Kasumi-1 (cell line): ENCODE measurements at regions not wholly inside any gene's neighbourhood (a gene's known extent, or its start where the extent isn't known, plus 50 kb on each side); places are given as distances from the start of the nearest gene placed in this dataset.
"Not testable (repeated sequence)": the region's sequence is repeated elsewhere in the genome, so short reads cannot be mapped to it uniquely, and the experiment has no call there.

Experiments used
- DNase-seq, 2 experiments: peaks; one replicate each; lab custom pipeline; 2025; lab: John Stamatoyannopoulos, UW

DNA sequence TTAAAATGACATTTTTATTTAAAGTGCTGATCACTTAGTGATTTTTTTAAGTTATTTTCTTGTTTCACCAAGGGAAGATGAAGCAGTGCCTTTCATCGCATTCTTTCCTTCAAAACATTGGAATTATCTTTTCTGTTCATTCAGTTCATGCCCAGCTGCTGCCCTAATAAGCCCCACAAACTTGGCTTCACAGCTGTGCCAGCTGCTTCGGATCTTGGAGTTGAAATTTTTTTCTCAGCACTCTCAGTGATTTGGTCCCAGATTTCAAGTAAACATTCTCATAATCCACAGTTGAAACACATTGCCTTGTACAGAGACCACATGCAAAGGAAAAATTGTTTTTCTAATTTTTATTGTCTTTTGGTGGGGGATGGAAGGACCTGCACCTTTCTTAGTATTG, 353.3 kb upstream of the LRP1B start:
- no peak for DNase-seq

DNA sequence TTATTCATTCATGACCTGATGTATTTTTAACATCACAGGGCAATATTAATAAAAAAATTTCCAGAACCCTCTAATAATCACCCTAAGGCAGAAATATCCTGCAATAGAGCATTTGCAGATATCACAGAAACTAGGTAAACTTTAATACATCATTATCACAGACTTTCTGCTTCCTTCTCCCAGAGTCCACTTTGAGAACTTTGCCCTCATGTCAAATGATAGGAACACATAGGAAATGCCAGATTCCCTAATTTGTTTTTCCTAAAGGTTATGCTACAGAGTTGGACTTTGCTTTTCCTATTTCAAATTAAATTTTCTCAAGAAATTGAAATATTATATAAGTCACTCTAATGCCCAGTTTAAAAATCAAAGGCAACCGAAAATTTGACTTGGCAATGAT, 352.8 kb upstream of the LRP1B start:
- no peak for DNase-seq

DNA sequence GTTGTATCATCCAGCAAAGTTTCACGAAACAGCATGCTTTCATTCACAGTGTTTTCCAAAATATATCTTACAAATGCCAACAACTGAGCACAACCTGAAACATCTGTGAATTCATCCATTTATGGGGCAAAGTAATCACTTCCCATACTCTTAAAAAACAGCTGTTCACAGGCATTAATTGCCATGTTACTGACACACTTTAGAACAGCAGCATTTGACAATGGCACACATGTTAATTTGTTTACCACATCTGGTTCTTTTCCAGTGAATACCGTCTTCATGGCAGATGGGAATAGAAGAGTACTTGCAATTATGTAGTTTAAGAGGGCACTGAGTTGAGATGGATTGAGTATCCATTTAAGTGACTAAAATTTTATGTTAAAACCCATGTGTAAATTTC, 347.4 kb upstream of the LRP1B start:
- no peak for DNase-seq

DNA sequence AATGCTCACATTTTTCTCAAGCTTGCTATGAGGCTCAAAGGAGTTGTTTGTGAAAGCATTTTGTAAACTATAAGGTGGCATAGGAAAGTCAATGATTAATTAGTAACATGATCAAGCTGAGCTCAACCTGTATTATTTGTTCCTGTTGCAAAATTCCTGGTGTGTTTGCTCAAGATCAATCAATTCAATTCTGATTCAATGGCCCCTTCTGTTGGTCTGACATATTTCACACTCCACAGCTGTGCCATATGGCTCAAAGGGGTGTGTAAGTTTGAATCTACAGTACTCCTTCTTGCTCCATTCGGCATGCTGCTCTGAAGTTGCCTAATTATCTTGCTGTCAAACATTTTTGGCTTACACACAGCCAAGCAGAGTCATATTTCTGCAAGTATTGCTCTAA, 341.6 kb upstream of the LRP1B start:
- DNase-seq: no peak

DNA sequence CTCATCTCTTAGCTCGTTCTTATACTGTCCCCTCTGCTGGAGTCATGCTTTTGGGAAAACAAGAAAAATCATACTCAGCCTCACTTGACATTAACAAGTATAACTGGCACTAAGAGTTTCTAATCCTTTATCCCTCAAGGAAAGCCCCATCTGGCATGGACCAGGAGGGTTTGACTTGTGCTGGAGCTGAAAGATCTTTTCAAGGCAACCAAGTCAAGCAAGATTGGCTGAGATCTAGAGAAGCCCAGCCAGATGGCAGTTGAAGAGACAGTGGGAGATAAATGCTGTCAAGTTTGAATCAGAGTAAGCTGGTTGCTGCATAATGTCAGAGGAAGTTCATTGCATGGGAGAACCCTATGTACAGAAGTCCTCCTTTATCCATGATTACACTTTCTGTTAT, 336.5 kb upstream of the LRP1B start:
- no peak for DNase-seq

DNA sequence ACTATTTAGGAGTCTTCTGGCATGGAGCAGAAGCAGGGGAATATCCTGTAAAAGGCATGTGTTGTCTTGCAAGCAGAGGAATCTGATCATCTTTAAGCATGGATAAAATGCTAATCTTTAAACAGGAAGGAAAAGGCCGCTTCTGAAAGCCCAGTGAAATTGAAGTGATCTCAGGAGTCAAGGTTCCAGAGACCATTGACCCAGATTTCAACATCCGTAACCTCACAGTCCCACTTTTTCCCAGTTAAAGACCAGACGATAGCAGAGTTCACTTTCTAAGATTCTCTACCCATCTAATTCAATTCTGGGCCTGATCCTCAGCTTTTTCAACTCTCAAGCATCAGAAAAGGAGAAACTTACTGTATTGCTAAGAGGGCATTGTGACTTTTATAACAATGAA, 332.2 kb upstream of the LRP1B start:
- DNase-seq: no peak

DNA sequence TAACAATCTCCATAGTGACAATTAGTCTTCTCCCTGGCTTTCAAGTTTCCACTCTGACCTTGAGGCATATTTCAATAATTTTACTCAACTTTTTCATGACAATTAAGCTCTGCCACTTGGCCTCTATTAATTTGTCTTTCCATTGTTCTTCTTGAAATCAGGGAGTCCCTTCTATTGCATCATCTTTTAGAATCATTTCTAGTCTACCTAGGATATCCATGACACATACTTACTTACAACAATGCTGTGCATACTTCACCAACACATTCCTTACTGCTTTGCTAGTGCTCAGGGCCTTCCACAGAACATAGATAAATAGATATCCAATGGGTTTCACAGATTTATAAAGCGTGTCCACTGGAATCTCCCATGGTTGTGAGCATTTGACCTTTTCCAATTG, 331.5 kb upstream of the LRP1B start:
- no peak for DNase-seq

DNA sequence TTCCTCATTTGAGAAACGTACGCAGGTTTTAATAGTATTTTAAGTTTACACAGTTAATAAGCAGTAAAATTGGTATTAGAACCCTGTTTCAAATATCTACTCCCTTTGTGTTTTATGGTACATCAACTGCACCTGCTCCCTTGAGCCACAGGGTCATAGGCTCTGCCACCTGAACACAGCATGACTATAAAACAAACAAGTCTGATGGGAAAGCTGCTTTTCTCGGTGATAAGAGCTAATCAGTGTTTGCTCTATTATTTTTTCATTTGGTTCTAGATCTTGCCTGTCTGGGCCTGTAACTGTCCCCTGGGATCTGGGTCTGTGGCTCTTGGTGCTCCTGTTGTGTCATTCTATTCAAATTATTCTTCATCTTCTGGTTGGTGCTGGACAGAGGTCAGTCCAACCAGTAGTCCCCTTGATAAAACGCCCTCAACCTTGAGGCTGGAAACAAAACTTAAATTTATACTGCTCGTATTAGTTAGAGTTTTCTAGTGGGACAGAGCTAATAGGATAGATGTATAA, 314.8 kb upstream of the LRP1B start:
- DNase-seq: no peak

DNA sequence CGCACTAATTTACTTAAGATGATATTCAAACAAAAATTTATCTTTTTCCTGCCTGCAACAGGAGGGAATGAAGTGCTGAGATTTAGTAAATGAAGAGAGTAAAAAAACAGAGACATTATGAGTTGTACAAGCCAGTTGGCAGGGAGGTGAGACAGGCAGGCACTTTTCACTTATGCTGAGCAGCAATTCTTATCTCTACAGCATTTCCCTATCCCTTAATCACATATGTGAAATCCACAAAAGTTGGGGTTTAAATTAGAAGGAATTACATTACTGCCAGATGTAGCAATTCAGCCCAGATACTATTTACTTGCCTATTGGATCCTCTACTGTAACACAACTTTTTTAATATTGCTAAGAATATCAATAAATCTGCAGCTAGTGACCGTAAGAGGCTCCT, 314.2 kb upstream of the LRP1B start:
- no peak for DNase-seq

DNA sequence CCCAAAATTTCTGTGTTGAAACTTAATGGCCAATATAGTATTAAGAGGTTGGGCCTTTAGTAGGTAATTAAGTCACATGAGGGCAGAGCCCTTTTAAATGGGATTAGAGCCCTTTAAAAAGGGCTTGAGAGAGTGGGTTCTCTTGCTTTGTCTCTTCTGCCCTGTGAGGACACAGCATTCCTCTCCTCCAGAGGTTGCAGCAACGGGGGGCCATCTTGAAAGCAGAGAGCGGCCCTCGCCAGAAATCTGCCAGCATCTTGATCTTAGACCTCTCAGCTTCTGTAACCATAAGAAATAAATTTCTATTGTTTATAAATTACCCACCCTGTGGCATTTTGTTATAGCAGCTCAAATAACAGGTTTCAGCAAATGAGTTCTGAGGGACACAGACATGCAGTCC, 305.0 kb upstream of the LRP1B start:
- DNase-seq: no peak

DNA sequence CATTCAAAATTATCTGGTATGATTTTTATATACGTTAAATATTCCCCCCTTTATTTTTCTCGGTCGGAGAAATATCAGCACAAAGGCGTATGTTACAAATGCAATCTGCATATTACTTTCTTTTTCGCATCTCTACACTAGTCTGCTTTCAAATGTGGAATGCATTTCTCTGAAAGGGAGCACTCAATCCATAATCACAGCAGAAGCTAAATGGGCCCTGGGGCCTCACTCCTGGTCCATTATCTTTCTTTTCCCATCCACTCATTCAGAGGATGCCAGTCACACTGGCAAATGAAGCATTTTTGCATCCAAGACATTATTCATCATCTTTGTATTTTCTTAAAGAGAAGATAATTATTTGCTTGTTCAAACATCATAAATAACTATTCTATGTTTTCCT, 295.2 kb upstream of the LRP1B start:
- DNase-seq: no peak

DNA sequence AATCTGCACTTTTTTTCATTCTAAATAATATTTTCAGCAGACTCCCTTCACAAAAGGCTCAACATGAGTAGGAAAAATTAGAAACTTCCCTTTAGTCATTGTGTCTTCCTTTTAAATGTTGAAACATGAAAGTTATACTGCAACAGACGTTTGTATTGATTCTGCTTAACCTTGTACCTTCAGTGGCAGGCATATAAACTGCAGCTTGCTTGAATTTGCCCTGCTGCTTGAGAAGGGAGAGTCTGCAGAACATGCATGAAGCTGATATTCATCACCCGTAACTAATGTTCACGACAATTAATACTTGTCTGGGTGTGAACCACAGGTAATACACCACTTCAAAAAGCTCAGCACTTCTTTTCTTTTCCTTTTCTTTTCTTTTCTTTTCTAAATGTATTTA, 294.7 kb upstream of the LRP1B start:
- no peak for DNase-seq

DNA sequence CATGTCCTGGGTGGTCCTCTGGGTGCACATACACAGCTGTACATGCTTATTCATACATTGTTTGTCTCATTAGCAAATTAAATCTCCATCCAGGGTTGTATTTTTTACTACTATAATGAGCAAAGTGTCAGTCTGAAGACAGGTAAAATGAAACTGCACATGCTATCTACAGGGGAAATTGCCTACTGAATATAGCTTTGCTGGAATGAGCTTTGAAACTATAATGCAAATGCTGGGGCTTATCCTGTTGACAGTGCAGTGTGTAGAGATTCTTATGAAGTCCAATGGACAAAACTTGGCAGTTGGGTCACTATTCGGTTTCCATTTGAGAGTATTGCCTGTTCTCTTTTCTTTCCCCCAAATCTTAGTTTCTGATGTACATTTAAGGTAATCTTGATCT, 292.8 kb upstream of the LRP1B start:
- no peak for DNase-seq

DNA sequence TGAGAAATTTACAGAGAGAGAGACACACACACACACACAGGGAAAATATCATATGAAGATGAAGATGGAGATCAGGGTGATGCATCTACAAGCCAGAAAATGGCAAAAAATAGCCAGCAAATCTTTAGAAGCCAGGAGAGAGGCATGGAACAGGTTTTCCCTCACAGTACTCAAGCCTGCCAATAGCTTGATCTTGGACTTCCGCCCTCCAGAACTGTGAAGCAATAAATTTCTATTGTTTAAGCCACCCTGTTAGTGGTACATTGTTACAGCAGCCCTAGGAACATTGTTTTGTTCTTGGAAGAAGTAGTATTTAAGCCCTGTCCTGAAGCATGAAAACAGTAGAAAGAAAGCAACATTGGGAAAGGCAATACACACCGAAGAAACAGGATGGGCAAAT, 292.0 kb upstream of the LRP1B start:
- no peak for DNase-seq

DNA sequence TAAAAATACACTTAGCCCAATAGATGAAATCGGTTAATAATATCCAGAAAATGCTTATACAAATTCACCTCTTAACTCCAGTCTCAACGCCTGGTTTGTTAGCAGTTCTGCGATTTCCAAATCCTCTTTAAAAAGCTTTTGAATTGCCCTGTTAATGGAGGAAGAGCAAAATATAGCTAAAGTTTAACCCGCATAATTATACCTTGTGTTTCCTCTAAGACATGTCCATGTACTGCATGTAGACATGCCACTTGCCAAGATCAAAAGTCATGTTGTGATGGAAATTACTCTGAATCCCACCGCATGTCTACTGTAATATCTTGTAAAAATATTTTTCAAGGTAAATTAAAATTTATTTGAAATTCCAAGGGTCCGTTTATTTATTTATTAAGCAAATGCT, 291.2 kb upstream of the LRP1B start:
- DNase-seq: no peak

DNA sequence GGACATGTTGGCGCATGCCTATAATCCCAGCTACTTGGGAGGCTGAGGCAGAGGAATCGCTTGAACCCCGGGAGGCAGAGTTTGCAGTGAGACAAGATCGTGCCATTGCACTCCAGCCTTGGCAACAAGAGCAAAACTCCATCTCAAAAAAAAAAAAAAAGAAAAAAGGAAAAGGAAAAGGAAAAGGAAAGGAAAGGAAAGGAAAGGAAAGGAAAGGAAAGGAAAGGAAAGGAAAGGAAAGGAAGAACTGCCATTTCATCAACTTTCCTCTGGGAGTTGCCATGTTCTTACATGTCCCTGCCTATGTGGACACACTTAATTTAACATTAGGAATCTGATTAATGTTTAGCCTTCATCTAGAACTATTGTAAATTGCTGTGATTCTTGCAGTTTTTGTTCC, 287.9 kb upstream of the LRP1B start:
- DNase-seq: not testable (repeated sequence)

DNA sequence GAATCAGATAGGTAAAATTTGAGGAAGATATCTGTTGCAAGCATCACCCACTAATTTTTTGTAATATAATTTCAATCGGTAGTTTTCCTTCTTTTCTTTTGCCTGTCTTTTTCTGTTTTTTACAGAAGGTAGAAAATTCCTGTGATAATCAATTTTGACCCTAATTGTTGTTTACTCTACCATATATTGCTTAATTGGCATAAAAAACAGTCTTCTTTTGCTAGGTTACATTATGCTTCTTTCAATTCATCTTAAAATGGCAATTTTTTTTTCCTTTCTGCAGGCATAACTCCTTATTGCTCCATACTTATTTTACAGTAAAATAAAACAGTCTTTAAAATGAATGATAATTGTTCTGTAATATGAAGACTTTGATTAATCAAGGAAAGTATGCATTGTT, 286.2 kb upstream of the LRP1B start:
- no peak for DNase-seq

DNA sequence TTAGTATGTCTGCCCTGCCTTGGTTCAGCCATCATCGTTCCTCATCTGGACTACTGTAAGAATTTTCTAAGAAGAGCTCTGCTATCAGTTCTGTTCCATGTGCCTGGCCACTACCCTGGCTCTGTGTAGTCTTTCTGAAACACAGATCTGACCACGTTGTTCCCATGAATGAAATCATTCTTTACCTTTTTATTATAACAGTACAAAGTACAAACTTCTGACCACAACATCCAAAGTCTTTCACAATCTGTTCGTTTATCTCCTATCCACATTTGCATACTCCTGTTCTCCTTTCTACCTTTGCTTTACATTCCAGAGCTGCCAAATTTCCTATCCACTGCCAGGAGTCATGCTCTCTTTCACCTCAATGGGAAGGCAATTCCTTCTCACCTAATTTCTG, 284.6 kb upstream of the LRP1B start:
- DNase-seq: no peak

DNA sequence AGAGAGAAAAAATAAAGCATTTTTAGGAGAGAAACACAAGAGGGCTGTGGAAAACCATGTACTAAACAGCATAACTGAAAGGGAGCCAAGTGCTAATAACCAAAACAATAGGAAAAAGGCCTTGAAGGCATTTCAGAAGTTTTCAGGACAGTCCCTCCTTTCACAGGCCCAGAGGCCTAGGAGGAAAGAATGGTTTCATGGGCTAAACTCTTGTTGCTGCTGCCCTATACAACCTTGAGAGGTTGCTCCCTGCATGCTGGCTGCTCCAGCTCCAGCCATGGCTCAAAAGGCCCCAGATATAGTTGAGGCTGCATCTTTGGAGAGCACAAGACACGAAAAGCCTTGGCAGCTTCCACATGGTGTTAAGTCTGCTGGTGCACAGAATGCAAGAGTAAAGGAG, 267.4 kb upstream of the LRP1B start:
- no peak for DNase-seq

DNA sequence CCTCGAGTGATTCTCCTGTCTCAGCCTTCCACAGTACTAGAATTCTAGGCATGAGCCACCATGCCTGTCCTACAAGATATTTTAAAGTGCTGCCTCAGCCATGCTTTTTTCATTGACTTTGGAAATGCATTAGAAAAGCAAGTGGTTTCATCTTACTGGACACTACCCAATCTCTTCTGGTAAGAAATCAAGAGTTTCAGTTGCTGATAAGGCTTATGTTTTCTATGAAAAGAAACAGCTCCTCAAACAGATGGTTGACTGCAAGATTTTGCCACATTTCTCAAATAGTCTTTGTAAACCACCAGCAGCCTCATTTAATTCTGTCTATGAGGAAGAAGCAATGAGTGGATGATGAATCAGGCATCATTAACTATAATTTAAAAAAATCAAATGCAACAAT, 264.5 kb upstream of the LRP1B start:
- no peak for DNase-seq

DNA sequence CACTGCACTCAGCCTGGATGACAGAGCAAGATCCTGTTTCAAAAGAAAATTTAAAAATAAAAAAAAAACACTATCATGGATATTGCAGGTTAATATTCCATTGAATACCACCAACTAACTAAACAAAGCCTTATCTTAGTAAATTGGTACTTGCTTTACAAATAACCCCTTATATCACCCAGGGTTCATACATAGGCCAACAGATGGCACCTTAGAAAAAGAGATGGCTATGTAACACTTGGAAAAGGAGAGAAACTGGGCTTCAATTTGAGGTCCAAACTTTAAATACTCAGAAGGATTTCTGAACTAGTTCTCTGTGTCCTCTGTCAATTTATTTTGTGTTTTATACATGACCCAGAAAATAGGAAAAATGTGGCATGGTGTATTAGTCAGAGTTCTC, 249.6 kb upstream of the LRP1B start:
- no peak for DNase-seq

DNA sequence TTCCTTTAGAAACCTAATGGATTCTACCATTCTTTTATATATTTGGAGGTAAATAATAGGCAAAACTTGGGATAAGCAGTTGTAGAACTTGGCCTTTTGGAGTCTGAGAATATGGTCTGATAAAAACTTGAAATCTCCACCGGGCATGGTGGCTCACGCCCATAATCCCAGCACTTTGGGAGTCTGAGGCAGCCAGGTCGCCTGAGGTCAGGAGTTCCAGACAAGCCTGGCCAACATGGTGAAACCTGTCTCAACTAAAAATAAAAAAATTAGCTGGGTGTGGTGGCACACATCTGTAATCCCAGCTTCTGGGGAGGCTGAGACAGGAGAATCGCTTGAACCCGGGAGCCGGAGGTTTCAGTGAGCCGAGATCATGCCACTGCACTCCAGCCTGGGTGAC, 231.3 kb upstream of the LRP1B start:
- not testable (repeated sequence) for DNase-seq

DNA sequence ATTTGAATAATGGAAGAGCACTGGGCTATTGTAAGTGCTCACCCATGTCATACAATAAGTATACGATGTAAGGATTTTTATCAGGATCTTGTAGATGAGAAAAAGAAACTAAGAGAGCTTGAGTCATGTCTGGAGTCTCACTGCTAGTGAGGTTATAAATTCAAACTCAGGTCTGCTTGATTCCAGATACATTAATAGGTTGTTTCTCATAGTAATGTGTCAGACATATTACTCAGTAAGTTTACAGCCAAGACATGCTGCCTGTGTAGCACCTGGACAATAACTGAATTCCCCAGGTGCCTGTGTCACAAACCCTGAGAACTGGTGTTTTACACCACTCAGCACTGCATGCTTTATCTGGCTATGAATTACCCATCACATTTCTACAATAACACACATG, 216.9 kb upstream of the LRP1B start:
- no peak for DNase-seq

DNA sequence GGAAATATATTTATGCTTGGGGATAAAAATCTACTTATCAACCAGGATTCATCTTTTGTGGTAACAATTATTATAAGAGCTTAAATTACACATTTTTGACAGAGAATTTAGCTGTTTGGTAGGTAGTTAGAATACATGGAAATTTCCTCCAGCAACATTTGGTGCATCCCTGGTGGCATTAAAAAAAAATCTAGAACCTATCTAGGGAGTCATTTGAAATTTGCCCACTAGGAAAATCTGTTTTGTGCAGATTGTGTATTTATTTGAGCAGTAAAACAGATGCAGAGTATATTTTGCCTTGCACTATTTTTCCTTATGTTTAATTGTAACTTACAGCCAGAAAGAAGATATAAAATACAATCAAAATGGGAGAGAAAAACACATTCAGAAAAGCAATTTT, 208.4 kb upstream of the LRP1B start:
- no peak for DNase-seq

DNA sequence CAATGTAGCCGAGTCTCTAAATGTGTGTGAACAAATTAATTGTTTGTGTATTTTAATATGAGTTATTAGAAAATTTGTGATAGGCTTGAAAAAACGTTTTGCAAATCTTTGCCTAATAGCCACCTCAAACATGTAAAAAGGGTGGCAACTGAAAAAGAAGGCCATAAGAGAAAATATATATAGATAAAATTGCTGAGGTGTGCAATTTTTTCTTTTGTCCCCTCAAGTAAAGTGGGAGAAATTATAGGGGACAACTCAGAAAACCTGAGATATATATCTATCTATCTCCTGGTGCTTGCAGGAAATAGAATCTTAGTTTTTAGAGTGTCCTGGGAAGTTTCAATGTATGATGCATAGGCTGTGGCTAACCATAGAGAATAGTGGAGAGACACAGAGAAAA, 201.4 kb upstream of the LRP1B start:
- DNase-seq: no peak
